Stimulated activated CD8-positive, alpha-beta memory T cell treated with anti-CD3 and anti-CD28 coated beads, Interleukin-15, amount 100 ng/mL, for 48 hours (primary cell): ENCODE measurements at regions not wholly inside any gene's neighbourhood (a gene's known extent, or its start where the extent isn't known, plus 50 kb on each side); places are given as distances from the start of the nearest gene placed in this dataset.

ENCODE experiments used
- DNase-seq, 2 donors: peaks; one replicate each; pipeline ENCODE4 v3.0.0-alpha.2; 2020; ENCODE audit warnings: low read depth in 2 of 2

GRCh38 chr1:2969845-2970291 is 51.4 kb upstream of the ACTRT2 start:
- DNase-seq = no peak

DNA sequence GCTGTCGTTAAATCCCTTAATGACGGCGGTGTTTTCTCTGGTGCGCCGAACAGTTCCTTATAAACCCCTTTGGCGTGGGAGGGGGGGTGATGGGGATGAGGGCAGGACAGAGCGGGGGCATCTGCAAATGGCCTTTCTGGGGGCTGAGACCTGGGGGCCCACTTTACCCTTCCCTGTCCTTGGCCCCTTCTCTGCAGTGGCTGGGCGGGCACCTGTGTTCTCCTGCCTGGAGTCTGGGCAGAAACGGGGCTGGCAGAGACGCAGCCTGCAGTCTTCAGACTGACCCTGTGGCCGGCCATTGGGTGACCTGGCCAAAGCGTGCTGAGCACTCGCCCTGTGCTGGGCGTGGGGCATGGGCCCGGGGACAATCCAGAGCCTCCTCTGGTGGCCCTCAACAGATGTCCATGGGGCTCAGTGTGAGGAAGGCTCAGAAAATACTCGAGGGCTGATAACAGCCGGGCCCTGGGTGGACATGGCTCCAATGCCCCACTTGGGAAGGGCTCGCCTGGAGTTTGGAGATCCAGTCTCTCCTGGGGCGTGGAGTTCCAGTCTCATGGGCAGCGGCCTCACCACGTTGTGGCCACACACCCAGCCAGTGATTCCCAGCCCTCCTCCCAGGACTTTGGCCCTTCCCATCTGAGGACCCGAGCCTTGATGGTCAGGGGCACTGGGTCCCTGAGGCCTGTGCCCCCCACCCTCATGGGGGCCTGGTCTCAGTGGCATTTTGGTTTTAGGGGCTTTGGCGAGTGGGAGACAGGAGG is 50.8 kb upstream of the ACTRT2 start:
- no peak for DNase-seq

- no peak for DNase-seq
Measured at GRCh38 chr1:2971101-2971501, 50.2 kb upstream of the ACTRT2 start.
